ENCODE measurements at regions not wholly inside any gene's neighbourhood (a gene's known extent, or its start where the extent isn't known, plus 50 kb on each side); places are given as distances from the start of the nearest gene placed in this dataset.
A peak's percentile ranks its signal among the peaks of the same experiment; 100 is the strongest.

- Histone ChIP-seq H3K4me1 (ENCODE audit: insufficient read depth) (no peaks in the 10 kb centered on the region), H3K4me3 (no peak overlapping the region), H3K9me2 (ENCODE audit: insufficient read depth) (no peaks in the 10 kb centered on the region; the same call in 1 of the 2 replicates), H3K27me3 (ENCODE audit: insufficient read depth) (no peaks in the 10 kb centered on the region), H3K27ac (ENCODE audit: low read depth) (no peak overlapping the region), H3K36me3 (ENCODE audit: insufficient read depth) (no peaks in the 10 kb centered on the region), H3K79me2 (replicated peaks; ENCODE audit: insufficient read depth) (no peaks in the 10 kb centered on the region), H3K4me2 (no peak overlapping the region), H3F3A (replicated peaks; ENCODE audit: low read depth) (no peaks in the 10 kb centered on the region), H2AFZ (peak overlapping the region; percentile 24; the same call in 1 of the 2 replicates), H4K20me1 (replicated peaks; ENCODE audit: insufficient read depth) (no peaks in the 10 kb centered on the region)
- ATAC-seq = no peak
- no peak overlapping the region for H3K4me3 Mint-ChIP-seq
- H3K36me3 Mint-ChIP-seq (ENCODE audit: low read depth) = no peaks in the 10 kb centered on the region
- H3K27me3 Mint-ChIP-seq (ENCODE audit: insufficient read depth, low read depth, poor library complexity) = no peaks in the 10 kb centered on the region
- H3K27ac Mint-ChIP-seq = no peak overlapping the region
- TF ChIP-seq NANOG (IDR thresholded peaks at IDR 0.05; ENCODE audit: borderline replicate concordance) = no peak
- no peak for TF ChIP-seq EZH2 (IDR thresholded peaks at IDR 0.05; ENCODE audit: low read depth, unreplicated experiment)
- no peak for TF ChIP-seq ZNF114 (CRISPR knock-in tag; IDR thresholded peaks at IDR 0.05)
- no peak for TF ChIP-seq STAT1 (IDR thresholded peaks at IDR 0.05; ENCODE audit: unreplicated experiment)
- DNase-seq (ENCODE audit: low spot score) = no peak
- no peaks in the 10 kb centered on the region for H3K4me1 Mint-ChIP-seq
- no peaks in the 10 kb centered on the region for H3K9me3 Mint-ChIP-seq
These were observed 723.3 kb upstream of the FLRT2 start for GRCh38 chr14:84806622-84807021.

GRCh38 chr14:84807673-84808072, 722.3 kb upstream of the FLRT2 start:
- TF ChIP-seq REST (IDR thresholded peaks at IDR 0.05; ENCODE audit: unreplicated experiment) (no peak), STAT1 (IDR thresholded peaks at IDR 0.05; ENCODE audit: unreplicated experiment) (no peak), JUNB (IDR thresholded peaks at IDR 0.05; ENCODE audit: unreplicated experiment) (no peak)
- no peak overlapping the region for H2AFZ ChIP-seq
- H3K79me2 ChIP-seq (replicated peaks; ENCODE audit: insufficient read depth) = no peaks in the 10 kb centered on the region
- H3K4me3 Mint-ChIP-seq = no peak overlapping the region
- H4K20me1 ChIP-seq (replicated peaks; ENCODE audit: insufficient read depth) = no peaks in the 10 kb centered on the region
- no peaks in the 10 kb centered on the region for H3K4me1 ChIP-seq (ENCODE audit: insufficient read depth)
- no peaks in the 10 kb centered on the region for H3K27me3 ChIP-seq (ENCODE audit: insufficient read depth)
- no peak for DNase-seq (ENCODE audit: low spot score)
- no peaks in the 10 kb centered on the region for H3K36me3 ChIP-seq (ENCODE audit: insufficient read depth)
- no peaks in the 10 kb centered on the region; the same call in 1 of the 2 replicates for H3K9me2 ChIP-seq (ENCODE audit: insufficient read depth)
- H3K4me1 Mint-ChIP-seq = no peaks in the 10 kb centered on the region
- no peaks in the 10 kb centered on the region for H3K9me3 Mint-ChIP-seq
- no peaks in the 10 kb centered on the region for H3K36me3 Mint-ChIP-seq (ENCODE audit: low read depth)
- H3F3A ChIP-seq (replicated peaks; ENCODE audit: low read depth) = no peaks in the 10 kb centered on the region
- H3K4me2 ChIP-seq = no peak overlapping the region
- no peak overlapping the region for H3K4me3 ChIP-seq
- H3K27ac Mint-ChIP-seq = no peak overlapping the region
- ATAC-seq = no peak
- no peak overlapping the region for H3K27ac ChIP-seq (ENCODE audit: low read depth)
- H3K27me3 Mint-ChIP-seq (ENCODE audit: insufficient read depth, low read depth, poor library complexity) = no peaks in the 10 kb centered on the region

GRCh38 chr14:84809158-84809557, 720.8 kb upstream of the FLRT2 start:
- H3K27ac Mint-ChIP-seq = no peak overlapping the region
- Histone ChIP-seq H3K9me2 (ENCODE audit: insufficient read depth) (no peaks in the 10 kb centered on the region; the same call in 1 of the 2 replicates), H3K79me2 (replicated peaks; ENCODE audit: insufficient read depth) (no peaks in the 10 kb centered on the region), H3K4me1 (ENCODE audit: insufficient read depth) (no peaks in the 10 kb centered on the region), H2AFZ (no peak overlapping the region), H3K27ac (ENCODE audit: low read depth) (no peak overlapping the region), H3K36me3 (ENCODE audit: insufficient read depth) (no peaks in the 10 kb centered on the region), H3F3A (replicated peaks; ENCODE audit: low read depth) (no peaks in the 10 kb centered on the region), H3K27me3 (ENCODE audit: insufficient read depth) (no peaks in the 10 kb centered on the region), H3K4me3 (no peak overlapping the region), H4K20me1 (replicated peaks; ENCODE audit: insufficient read depth) (no peaks in the 10 kb centered on the region), H3K4me2 (no peak overlapping the region)
- DNase-seq (ENCODE audit: low spot score) (no peak), ATAC-seq (no peak)
- H3K4me3 Mint-ChIP-seq = no peak overlapping the region
- no peaks in the 10 kb centered on the region for H3K9me3 Mint-ChIP-seq
- TF ChIP-seq EZH2 (IDR thresholded peaks at IDR 0.05; ENCODE audit: low read depth, unreplicated experiment) (no peak), CREB1 (CRISPR knock-in tag; IDR thresholded peaks at IDR 0.05; ENCODE audit: low read depth) (no peak), POLR2AphosphoS5 (IDR thresholded peaks at IDR 0.05; ENCODE audit: low read depth) (no peak), STAT1 (IDR thresholded peaks at IDR 0.05; ENCODE audit: unreplicated experiment) (no peak), ZNF331 (CRISPR knock-in tag; IDR thresholded peaks at IDR 0.05; ENCODE audit: low read depth) (no peak), EZH2phosphoT487 (IDR thresholded peaks at IDR 0.05; ENCODE audit: unreplicated experiment) (no peak), REST (IDR thresholded peaks at IDR 0.05; ENCODE audit: unreplicated experiment) (no peak), JUNB (IDR thresholded peaks at IDR 0.05; ENCODE audit: unreplicated experiment) (no peak), ZNF114 (CRISPR knock-in tag; IDR thresholded peaks at IDR 0.05) (no peak)
- H3K36me3 Mint-ChIP-seq (ENCODE audit: low read depth) = no peaks in the 10 kb centered on the region
- no peaks in the 10 kb centered on the region for H3K4me1 Mint-ChIP-seq
- no peaks in the 10 kb centered on the region for H3K27me3 Mint-ChIP-seq (ENCODE audit: insufficient read depth, low read depth, poor library complexity)

Data from GM23338 (cell line).